ENCODE measurements at regions not wholly inside any gene's neighbourhood (a gene's known extent, or its start where the extent isn't known, plus 50 kb on each side); places are given as distances from the start of the nearest gene placed in this dataset.

DNA sequence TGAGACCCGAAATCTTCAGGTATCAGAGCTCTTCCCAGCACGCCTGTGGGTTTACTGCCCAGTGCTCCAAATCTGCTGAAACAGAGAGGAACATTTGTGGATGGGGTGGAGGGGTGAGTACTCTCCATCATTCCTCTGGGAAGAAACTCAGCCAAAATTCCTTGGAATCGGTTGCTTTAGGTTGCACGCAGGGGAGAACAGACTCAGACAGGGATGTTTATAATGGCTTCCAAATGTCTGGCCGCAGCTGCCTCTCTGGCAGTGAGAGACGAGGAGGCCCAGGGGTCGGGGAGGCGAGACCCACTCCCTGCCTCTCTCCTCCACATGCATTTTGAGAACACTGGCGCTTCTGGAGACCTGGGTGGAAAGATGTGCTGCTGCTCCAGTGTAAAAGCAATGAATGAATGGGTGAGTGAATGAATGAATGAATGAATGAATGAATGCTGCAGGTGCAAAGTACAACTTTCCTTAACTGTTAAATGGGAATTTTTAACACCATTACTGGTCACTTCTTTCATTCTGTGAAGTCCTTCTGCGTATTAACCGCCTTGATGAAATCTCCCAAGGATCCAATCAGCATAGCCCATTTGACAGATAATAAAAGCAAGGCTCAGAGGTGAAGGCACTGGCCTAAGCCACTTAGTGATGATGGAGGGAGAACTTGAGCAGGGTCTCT lies 437.4 kb downstream of the MIAT start:
- Mint-ChIP-seq H3K36me3 (no peaks in the 10 kb centered on the region), H3K27ac (peak overlapping the region; percentile 27), H3K4me1 (peaks cover 17% of the 10 kb centered on the region), H3K9me3 (no peaks in the 10 kb centered on the region), H3K27me3 (ENCODE audit: low read depth) (peaks cover 2% of the 10 kb centered on the region), H3K4me3 (no peak overlapping the region)
- TF ChIP-seq, protein P1, sequence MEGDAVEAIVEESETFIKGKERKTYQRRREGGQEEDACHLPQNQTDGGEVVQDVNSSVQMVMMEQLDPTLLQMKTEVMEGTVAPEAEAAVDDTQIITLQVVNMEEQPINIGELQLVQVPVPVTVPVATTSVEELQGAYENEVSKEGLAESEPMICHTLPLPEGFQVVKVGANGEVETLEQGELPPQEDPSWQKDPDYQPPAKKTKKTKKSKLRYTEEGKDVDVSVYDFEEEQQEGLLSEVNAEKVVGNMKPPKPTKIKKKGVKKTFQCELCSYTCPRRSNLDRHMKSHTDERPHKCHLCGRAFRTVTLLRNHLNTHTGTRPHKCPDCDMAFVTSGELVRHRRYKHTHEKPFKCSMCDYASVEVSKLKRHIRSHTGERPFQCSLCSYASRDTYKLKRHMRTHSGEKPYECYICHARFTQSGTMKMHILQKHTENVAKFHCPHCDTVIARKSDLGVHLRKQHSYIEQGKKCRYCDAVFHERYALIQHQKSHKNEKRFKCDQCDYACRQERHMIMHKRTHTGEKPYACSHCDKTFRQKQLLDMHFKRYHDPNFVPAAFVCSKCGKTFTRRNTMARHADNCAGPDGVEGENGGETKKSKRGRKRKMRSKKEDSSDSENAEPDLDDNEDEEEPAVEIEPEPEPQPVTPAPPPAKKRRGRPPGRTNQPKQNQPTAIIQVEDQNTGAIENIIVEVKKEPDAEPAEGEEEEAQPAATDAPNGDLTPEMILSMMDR (IDR thresholded peaks at IDR 0.05; ENCODE audit: unreplicated experiment): no peak
- DNase-seq (ENCODE audit: low spot score in 2 of 2, unreplicated experiment in 2 of 2): no peak

DNA sequence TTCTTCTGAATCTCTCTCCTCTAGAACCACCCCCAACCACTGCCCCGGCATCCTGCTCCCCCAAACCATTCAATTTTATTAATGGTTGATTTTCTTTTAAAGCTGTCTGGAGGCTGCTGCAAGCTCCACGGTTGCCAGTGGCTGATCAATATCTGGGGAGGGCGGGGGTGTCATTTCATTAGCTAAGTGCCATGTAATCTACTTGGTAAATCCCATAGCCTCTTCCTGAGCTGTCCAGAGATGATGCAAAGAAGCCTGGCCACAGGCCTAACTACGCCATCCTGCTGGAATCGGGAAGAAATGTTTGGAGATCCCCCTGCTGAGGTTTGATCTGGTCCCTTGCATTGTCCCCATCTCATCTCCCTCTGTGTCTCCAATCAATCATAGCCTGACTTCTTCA lies 440.1 kb downstream of the MIAT start:
- TF ChIP-seq, protein P1 (IDR thresholded peaks at IDR 0.05; ENCODE audit: unreplicated experiment): no peak
- H3K27me3 Mint-ChIP-seq (ENCODE audit: low read depth): peaks cover 6% of the 10 kb centered on the region
- no peaks in the 10 kb centered on the region for H3K36me3 Mint-ChIP-seq
- DNase-seq (ENCODE audit: low spot score in 2 of 2, unreplicated experiment in 2 of 2): no peak
- H3K9me3 Mint-ChIP-seq: no peaks in the 10 kb centered on the region
- H3K4me1 Mint-ChIP-seq: peaks cover 42% of the 10 kb centered on the region
- H3K27ac Mint-ChIP-seq: peak overlapping the region; percentile 30
- no peak overlapping the region for H3K4me3 Mint-ChIP-seq

DNA sequence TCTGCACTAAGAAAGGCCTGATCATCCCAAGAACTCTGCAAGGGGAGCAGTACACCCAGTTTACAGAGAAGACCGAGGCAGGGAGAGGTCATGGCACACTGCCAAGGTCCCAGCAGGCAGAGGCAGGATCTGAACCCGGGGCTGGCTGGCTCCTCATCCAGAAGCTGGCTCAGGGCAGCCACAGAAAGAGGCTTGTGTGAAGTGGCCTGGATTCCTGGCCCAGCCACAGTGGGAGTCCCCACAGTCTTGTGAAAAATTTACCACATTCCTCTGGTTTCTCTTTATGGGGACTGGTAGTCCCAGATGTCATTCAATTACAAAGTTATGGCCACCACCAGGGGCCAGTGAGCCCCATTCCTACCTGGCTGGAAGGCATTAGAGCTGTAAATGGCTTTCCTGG lies 440.5 kb downstream of the MIAT start:
- H3K27me3 Mint-ChIP-seq (ENCODE audit: low read depth): peaks cover 6% of the 10 kb centered on the region
- no peak overlapping the region for H3K27ac Mint-ChIP-seq
- TF ChIP-seq, protein P1 (IDR thresholded peaks at IDR 0.05; ENCODE audit: unreplicated experiment): no peak
- peaks cover 46% of the 10 kb centered on the region for H3K4me1 Mint-ChIP-seq
- H3K9me3 Mint-ChIP-seq: no peaks in the 10 kb centered on the region
- DNase-seq (ENCODE audit: low spot score in 2 of 2, unreplicated experiment in 2 of 2): no peak
- no peaks in the 10 kb centered on the region for H3K36me3 Mint-ChIP-seq
- H3K4me3 Mint-ChIP-seq: no peak overlapping the region

DNA sequence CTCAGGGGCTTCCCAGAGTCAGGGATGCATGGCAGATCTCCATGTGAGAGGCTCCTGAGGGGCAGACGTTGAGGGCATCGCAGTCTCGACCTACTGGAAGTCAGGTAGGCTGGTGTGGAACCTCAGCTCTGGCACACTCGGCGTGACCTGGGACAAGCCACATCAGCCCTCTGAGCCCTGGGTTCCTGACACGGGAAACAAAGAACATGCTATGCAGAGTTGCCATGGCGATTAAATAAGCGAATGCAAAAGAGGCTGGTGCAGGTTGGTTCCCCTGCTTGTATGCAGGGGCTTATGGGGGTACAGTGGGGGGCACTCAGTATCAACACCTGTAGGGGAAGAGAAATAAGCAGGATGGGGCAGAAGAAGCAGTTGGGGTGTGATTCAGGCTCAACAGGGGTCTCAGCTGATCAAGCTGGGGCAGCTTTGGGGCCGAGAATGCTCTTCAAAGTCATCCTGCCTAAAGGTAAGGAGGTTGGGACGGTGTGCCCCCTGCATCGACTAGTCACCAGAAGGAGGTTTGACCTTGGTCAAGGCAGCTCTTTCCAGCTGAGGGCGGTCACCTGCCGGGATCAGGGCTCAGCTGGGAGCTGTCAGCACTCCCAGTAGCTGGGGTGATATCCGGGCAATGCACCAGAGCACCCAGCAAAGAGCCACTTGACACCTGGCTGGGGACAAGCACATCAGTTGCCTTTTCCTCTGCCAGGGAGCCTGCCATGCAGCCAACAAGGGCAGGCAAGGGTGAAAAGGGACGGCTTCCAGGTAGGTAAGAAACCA lies 442.7 kb downstream of the MIAT start:
- TF ChIP-seq, protein P1 (IDR thresholded peaks at IDR 0.05; ENCODE audit: unreplicated experiment): no peak
- DNase-seq (ENCODE audit: low spot score in 2 of 2, unreplicated experiment in 2 of 2): no peak
- Mint-ChIP-seq H3K36me3 (no peaks in the 10 kb centered on the region), H3K9me3 (no peaks in the 10 kb centered on the region), H3K4me1 (peaks cover 51% of the 10 kb centered on the region), H3K27me3 (ENCODE audit: low read depth) (peaks cover 6% of the 10 kb centered on the region), H3K27ac (peak overlapping the region; percentile 51), H3K4me3 (no peak overlapping the region)

DNA sequence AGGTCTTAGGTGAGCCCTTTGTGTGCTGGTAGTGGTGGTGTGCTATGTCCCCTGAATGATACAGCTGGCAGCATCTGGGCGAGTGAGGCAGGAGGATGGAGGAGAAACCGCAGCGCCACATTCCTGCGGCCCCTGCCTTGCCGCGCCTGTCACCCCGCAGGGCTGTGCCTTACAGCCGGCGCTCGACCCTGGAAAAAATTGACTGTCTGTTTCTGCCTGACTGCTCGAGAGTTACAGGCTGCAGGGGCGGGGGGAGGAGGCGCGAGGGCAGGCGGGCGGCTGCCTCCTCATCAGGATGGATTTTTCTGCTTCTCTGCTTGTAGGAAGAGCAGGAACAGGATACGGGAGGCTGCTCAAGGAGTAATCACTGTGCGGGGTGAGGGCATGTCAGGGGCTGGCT lies 443.4 kb downstream of the MIAT start:
- H3K27ac Mint-ChIP-seq: peak overlapping the region; percentile 35

More for the DNA sequence above, 443.4 kb downstream of the MIAT start:
- Mint-ChIP-seq H3K27me3 (ENCODE audit: low read depth) (peaks cover 6% of the 10 kb centered on the region), H3K9me3 (no peaks in the 10 kb centered on the region), H3K36me3 (no peaks in the 10 kb centered on the region), H3K4me3 (peak overlapping the region; percentile 2), H3K4me1 (peaks cover 51% of the 10 kb centered on the region)
- peak; percentile 43 to 65 for DNase-seq (ENCODE audit: low spot score in 2 of 2, unreplicated experiment in 2 of 2)
- TF ChIP-seq, protein P1 (IDR thresholded peaks at IDR 0.05; ENCODE audit: unreplicated experiment): no peak
